A673 (cell line): ENCODE measurements at regions not wholly inside any gene's neighbourhood (a gene's known extent, or its start where the extent isn't known, plus 50 kb on each side); places are given as distances from the start of the nearest gene placed in this dataset.

Source experiments
- BruUV-seq: library from RNA; stranded (reverse); fragments of 400-500 nt; replicated peaks from 2 replicates; lab custom pipeline; 2021; lab: Mats Ljungman, UMichigan
- CTCF ChIA-PET: fragments of 300-600 bp; sonication (Branson Sonifier 250); formaldehyde crosslinking; loops from one replicate; lab custom pipeline; 2022; ENCODE audit warnings: antibody characterized with exemption; lab: Charles Lee
- POLR2A ChIA-PET: fragments of 300-600 bp; sonication (Branson Sonifier 250); formaldehyde crosslinking; loops from one replicate; lab custom pipeline; 2022; ENCODE audit warnings: antibody characterized with exemption; ENCODE audit not compliant: low non-redundant PET; lab: Charles Lee
- DNase-seq: peaks from one replicate; pipeline ENCODE4 v3.0.0-alpha.2; 2015; ENCODE audit warnings: low spot score
- H3K27ac ChIP-seq: fragments of 200-600 bp; sonication (generic); 2 replicates; pipeline ENCODE4 v1.5.1; 2016; ENCODE audit warnings: mixed run types, low read depth, mild to moderate bottlenecking, mixed read lengths, antibody characterized with exemption, low read length; ENCODE audit not compliant: poor library complexity, severe bottlenecking
- H3K27me3 ChIP-seq: fragments of 200-600 bp; sonication (generic); replicated peaks from 2 replicates; pipeline ENCODE4 v1.6.1; 2017; ENCODE audit warnings: mixed run types, low read depth, mild to moderate bottlenecking, mixed read lengths, antibody characterized with exemption, low read length; ENCODE audit not compliant: insufficient read depth, poor library complexity
- H3K36me3 ChIP-seq: fragments of 200-600 bp; sonication (generic); 2 replicates; pipeline ENCODE4 v1.6.1; 2016; ENCODE audit warnings: mixed run types, mild to moderate bottlenecking, mixed read lengths, antibody characterized with exemption, low read length; ENCODE audit not compliant: insufficient read depth, poor library complexity, severe bottlenecking
- H3K4me1 ChIP-seq: fragments of 200-600 bp; sonication (generic); 2 replicates; pipeline ENCODE4 v1.6.1; 2017; ENCODE audit warnings: mixed run types, mild to moderate bottlenecking, mixed read lengths, antibody characterized with exemption, low read length; ENCODE audit not compliant: insufficient read depth, poor library complexity, severe bottlenecking
- H3K4me3 ChIP-seq: fragments of 200-600 bp; sonication (generic); 2 replicates; pipeline ENCODE4 v1.5.1; 2016; ENCODE audit warnings: low read depth, mixed run types, mild to moderate bottlenecking, mixed read lengths, low read length; ENCODE audit not compliant: poor library complexity, severe bottlenecking
- H3K9me3 ChIP-seq: fragments of 200-600 bp; sonication (generic); 2 replicates; pipeline ENCODE4 v1.6.1; 2016; ENCODE audit warnings: mixed run types, low read depth, mild to moderate bottlenecking, mixed read lengths, antibody characterized with exemption, low read length; ENCODE audit not compliant: poor library complexity, severe bottlenecking
- CTCF ChIP-seq: fragments of 300-800, 200-600 bp; sonication (generic); conservative IDR thresholded peaks from 2 replicates; pipeline ENCODE4 v1.5.1; 2017; ENCODE audit warnings: low read depth, mild to moderate bottlenecking, antibody characterized with exemption, low read length, moderate library complexity, mixed read lengths
- EZH2 ChIP-seq: fragments of 200-600 bp; sonication (generic); IDR thresholded peaks from 2 replicates; pipeline ENCODE4 v1.6.1; 2017; ENCODE audit warnings: borderline replicate concordance, low read depth, mild to moderate bottlenecking, mixed read lengths, antibody characterized with exemption, low read length; ENCODE audit not compliant: poor library complexity, severe bottlenecking
- intact Hi-C: fragments of 100-400 bp; cut with micrococcal nuclease; formaldehyde crosslinking; loops from one replicate; pipeline ENCODE4 v1.10.0; 2022; ENCODE audit not compliant: unreplicated experiment

GRCh38 chr2:183740241-183740640 is 616.0 kb downstream of the NUP35 start:
- Histone ChIP-seq H3K36me3 (no peaks in the 10 kb centered on the region), H3K27ac (no peak overlapping the region), H3K4me1 (no peaks in the 10 kb centered on the region), H3K9me3 (no peaks in the 10 kb centered on the region), H3K27me3 (no peaks in the 10 kb centered on the region), H3K4me3 (no peak overlapping the region)
- ChIA-PET POLR2A (no interaction called here), CTCF (no interaction called here)
- TF ChIP-seq CTCF: no peak
- TF ChIP-seq EZH2: no peak
- intact Hi-C loops: no loop called here
- BruUV-seq: no TSS peak
- DNase-seq: no peak

- no peaks in the 10 kb centered on the region for H3K27me3 ChIP-seq
- TF ChIP-seq CTCF (no peak), EZH2 (no peak)
- ChIA-PET POLR2A (no interaction called here), CTCF (no interaction called here)
- H3K27ac ChIP-seq: no peak overlapping the region
- no peak overlapping the region for H3K4me3 ChIP-seq
- no peaks in the 10 kb centered on the region for H3K9me3 ChIP-seq
- intact Hi-C loops: no loop called here
- H3K4me1 ChIP-seq: no peaks in the 10 kb centered on the region
- no peaks in the 10 kb centered on the region for H3K36me3 ChIP-seq
- BruUV-seq: no TSS peak
- no peak for DNase-seq
These were observed 628.3 kb downstream of the NUP35 start for GRCh38 chr2:183752571-183752970.

- CTCF ChIA-PET: no interaction called here
- DNase-seq: no peak
- Histone ChIP-seq H3K9me3 (no peaks in the 10 kb centered on the region), H3K36me3 (no peaks in the 10 kb centered on the region), H3K27ac (no peak overlapping the region), H3K4me1 (no peaks in the 10 kb centered on the region), H3K27me3 (no peaks in the 10 kb centered on the region), H3K4me3 (no peak overlapping the region)
- TF ChIP-seq CTCF (no peak), EZH2 (no peak)
- BruUV-seq: no TSS peak
- intact Hi-C loops: no loop called here
- POLR2A ChIA-PET: no interaction called here
These were observed 634.8 kb downstream of the NUP35 start for GRCh38 chr2:183759033-183759432.
